Ishikawa (cell line): ENCODE measurements at regions not wholly inside any gene's neighbourhood (a gene's known extent, or its start where the extent isn't known, plus 50 kb on each side); places are given as distances from the start of the nearest gene placed in this dataset.

ENCODE experiments used
- CEBPB ChIP-seq: IDR thresholded peaks from 2 replicates; pipeline ENCODE4 v1.6.1; 2012
- CREB1 ChIP-seq: IDR thresholded peaks from 2 replicates; pipeline ENCODE4 v1.6.1; 2012; ENCODE audit warnings: low read depth
- EGR1 ChIP-seq: IDR thresholded peaks from 2 replicates; pipeline ENCODE4 v1.6.1; 2012
- EP300 ChIP-seq: IDR thresholded peaks from 2 replicates; pipeline ENCODE4 v1.6.1; 2012; ENCODE audit warnings: borderline replicate concordance
- FOXM1 ChIP-seq: IDR thresholded peaks from 2 replicates; pipeline ENCODE4 v1.6.1; 2012; ENCODE audit warnings: low read depth, borderline replicate concordance
- NFIC ChIP-seq: IDR thresholded peaks from 2 replicates; pipeline ENCODE4 v1.6.1; 2012
- RAD21 ChIP-seq: IDR thresholded peaks from 2 replicates; pipeline ENCODE4 v1.6.1; 2012; ENCODE audit warnings: low read depth
- TAF1 ChIP-seq: IDR thresholded peaks from 2 replicates; pipeline ENCODE4 v1.6.1; 2012; ENCODE audit warnings: low read depth, mild to moderate bottlenecking
- TCF12 ChIP-seq: IDR thresholded peaks from 2 replicates; pipeline ENCODE4 v1.6.1; 2012; ENCODE audit warnings: low read depth
- TEAD4 ChIP-seq: IDR thresholded peaks from 2 replicates; pipeline ENCODE4 v1.6.1; 2012
- YY1 ChIP-seq: IDR thresholded peaks from 2 replicates; pipeline ENCODE4 v1.6.1; 2012; ENCODE audit warnings: low read depth
- ZBTB7A ChIP-seq: IDR thresholded peaks from 2 replicates; pipeline ENCODE4 v1.6.1; 2012; ENCODE audit warnings: low read depth
- TF ChIP-seq, protein P1 (sequence below): IDR thresholded peaks from 2 replicates; pipeline ENCODE4 v1.6.1; 2012
- TF ChIP-seq, protein P2 (sequence below): IDR thresholded peaks from 2 replicates; pipeline ENCODE4 v1.6.1; 2012; ENCODE audit warnings: low read depth, mild to moderate bottlenecking
- TF ChIP-seq, protein P3 (sequence below): IDR thresholded peaks from 2 replicates; pipeline ENCODE4 v1.6.1; 2012

DNA sequence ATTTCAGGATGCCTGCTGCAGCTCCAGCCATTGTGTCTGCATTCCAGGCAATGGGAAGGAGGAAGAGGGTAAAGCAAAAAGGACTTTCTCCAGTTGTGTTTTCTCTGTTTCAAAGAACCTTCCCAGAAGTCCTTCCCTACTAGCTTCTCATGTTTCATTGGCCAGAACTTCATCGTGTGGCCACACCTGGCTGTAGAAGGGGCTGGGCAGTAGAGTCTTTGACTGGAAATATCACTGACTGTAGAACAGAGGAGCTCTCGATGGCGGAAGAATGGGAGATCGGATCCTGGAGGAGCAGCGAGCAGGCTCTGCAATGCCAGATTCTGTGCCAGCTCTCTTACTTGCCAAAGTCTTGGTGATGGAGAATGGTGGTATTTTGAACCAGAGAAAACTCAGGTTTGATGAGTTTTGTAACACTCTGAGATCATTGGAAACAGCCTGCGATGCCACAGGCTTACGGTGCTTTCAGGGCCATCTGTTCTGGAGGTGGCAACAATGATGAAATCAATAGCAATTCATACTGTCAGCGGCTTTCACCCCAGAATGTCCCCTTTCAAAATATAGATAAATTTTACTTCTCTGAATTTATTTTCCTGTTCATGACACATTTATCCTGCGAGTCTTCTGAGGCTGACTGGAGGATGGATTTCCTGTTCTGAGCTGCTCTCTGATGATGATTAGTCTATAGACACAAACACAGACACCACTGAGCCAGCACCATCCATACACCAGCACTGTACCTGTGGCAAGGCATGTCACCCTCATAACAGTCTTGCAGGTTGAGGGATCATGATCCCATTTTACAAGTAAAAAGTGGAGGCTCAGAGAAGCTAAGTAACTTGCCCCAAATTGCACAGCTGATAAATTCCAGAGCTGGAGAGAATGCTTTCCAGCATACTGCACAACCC is 204.2 kb downstream of the EMX2 start:
- TF ChIP-seq, protein P1, sequence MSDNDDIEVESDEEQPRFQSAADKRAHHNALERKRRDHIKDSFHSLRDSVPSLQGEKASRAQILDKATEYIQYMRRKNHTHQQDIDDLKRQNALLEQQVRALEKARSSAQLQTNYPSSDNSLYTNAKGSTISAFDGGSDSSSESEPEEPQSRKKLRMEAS, result no peak
- TF ChIP-seq ZBTB7A (no peak), EP300 (no peak), TCF12 (no peak), FOXM1 (no peak), CREB1 (no peak), TAF1 (no peak), EGR1 (no peak)
- TF ChIP-seq, protein P2, sequence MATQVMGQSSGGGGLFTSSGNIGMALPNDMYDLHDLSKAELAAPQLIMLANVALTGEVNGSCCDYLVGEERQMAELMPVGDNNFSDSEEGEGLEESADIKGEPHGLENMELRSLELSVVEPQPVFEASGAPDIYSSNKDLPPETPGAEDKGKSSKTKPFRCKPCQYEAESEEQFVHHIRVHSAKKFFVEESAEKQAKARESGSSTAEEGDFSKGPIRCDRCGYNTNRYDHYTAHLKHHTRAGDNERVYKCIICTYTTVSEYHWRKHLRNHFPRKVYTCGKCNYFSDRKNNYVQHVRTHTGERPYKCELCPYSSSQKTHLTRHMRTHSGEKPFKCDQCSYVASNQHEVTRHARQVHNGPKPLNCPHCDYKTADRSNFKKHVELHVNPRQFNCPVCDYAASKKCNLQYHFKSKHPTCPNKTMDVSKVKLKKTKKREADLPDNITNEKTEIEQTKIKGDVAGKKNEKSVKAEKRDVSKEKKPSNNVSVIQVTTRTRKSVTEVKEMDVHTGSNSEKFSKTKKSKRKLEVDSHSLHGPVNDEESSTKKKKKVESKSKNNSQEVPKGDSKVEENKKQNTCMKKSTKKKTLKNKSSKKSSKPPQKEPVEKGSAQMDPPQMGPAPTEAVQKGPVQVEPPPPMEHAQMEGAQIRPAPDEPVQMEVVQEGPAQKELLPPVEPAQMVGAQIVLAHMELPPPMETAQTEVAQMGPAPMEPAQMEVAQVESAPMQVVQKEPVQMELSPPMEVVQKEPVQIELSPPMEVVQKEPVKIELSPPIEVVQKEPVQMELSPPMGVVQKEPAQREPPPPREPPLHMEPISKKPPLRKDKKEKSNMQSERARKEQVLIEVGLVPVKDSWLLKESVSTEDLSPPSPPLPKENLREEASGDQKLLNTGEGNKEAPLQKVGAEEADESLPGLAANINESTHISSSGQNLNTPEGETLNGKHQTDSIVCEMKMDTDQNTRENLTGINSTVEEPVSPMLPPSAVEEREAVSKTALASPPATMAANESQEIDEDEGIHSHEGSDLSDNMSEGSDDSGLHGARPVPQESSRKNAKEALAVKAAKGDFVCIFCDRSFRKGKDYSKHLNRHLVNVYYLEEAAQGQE, result no peak
- TF ChIP-seq, protein P3, sequence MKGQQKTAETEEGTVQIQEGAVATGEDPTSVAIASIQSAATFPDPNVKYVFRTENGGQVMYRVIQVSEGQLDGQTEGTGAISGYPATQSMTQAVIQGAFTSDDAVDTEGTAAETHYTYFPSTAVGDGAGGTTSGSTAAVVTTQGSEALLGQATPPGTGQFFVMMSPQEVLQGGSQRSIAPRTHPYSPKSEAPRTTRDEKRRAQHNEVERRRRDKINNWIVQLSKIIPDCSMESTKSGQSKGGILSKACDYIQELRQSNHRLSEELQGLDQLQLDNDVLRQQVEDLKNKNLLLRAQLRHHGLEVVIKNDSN, result no peak

DNA sequence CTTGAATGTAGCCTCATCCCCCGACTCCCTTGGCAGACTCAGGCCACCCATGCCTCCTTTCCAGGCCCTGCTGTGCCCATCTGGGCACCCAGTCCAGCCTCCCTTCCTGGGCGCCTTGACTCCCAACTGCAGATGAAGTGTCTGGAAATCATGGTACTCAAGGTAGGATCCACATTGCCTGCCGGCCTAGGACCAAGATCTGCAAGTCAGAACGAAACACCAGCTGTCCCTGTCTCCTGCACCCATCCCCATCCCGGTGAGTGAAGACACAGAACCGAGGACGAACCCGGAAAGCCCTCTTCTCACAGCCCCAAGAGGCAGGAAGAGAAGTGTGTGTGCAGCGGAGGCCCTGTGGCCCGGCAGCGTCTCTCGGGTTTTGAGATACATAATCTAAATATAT is 205.1 kb downstream of the EMX2 start:
- no peak for TF ChIP-seq CEBPB
- TF ChIP-seq, protein P3, result no peak
- TF ChIP-seq, protein P2, result no peak
- no peak for TF ChIP-seq TAF1
- no peak for TF ChIP-seq RAD21
- no peak for TF ChIP-seq FOXM1
- no peak for TF ChIP-seq TEAD4
- TF ChIP-seq EGR1, result no peak
- no peak for TF ChIP-seq NFIC
- no peak for TF ChIP-seq ZBTB7A

DNA sequence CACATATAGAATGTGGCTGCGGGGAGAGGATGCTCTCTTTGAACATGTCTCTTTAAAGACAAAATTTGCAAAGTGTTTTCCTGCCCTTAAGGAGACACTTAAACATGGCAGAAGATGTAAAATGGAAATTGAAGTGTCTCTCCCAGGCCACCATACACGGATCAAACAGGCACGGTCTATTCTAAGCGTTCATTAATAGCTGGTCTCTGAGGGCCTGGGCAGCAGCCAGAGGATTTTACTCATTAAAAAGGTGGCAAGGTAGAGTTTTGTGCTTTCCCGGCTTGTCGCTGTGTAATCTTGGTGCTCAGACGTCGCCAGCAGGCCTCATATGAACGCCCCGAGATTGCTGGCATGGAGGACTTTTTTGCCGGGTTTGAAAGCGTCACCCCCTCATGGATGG is 205.5 kb downstream of the EMX2 start:
- TF ChIP-seq, protein P2, result no peak
- TF ChIP-seq, protein P3, result no peak
- TF ChIP-seq CREB1 (no peak), YY1 (no peak), CEBPB (no peak), TAF1 (no peak), EGR1 (no peak), NFIC (no peak), RAD21 (no peak), FOXM1 (no peak), TCF12 (no peak), EP300 (no peak)
- TF ChIP-seq, protein P1, result no peak

DNA sequence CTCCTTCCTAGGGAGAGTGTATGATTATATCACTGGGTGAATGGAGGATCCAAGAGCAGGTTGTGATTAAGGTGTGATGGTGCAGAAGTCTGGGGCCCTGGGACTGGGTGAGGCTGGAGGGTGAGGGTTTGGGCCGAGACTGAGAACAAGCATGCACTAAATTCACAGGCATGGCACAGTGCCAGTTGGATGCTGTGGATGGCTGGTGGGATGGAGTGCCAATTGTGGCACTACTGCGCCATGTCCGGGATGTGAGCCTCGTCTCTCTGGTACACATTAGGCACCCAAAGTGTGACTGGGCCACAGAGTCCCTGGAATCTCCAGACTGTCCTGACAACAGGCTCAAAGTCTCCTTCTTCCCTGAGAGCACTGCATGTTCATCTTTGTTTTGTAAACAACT is 208.1 kb downstream of the EMX2 start:
- no peak for TF ChIP-seq RAD21
- no peak for TF ChIP-seq EP300
- TF ChIP-seq TAF1, result no peak
- TF ChIP-seq CREB1, result no peak
- no peak for TF ChIP-seq FOXM1
- no peak for TF ChIP-seq TEAD4
- no peak for TF ChIP-seq NFIC
- TF ChIP-seq CEBPB, result no peak
- no peak for TF ChIP-seq YY1
